HG03045 (cell line): ENCODE measurements at regions not wholly inside any gene's neighbourhood (a gene's known extent, or its start where the extent isn't known, plus 50 kb on each side); places are given as distances from the start of the nearest gene placed in this dataset.

Source experiments
- ATAC-seq: cut with Tn5 transposase; IDR thresholded peaks from one replicate; pipeline ENCODE4 v1.9.1; 2021; ENCODE audit warnings: mild to moderate bottlenecking, moderate library complexity; ENCODE audit not compliant: unreplicated experiment

GRCh38 chr5:60207040-60207439 is 313.5 kb upstream of the PDE4D start:
- ATAC-seq, result no peak

DNA sequence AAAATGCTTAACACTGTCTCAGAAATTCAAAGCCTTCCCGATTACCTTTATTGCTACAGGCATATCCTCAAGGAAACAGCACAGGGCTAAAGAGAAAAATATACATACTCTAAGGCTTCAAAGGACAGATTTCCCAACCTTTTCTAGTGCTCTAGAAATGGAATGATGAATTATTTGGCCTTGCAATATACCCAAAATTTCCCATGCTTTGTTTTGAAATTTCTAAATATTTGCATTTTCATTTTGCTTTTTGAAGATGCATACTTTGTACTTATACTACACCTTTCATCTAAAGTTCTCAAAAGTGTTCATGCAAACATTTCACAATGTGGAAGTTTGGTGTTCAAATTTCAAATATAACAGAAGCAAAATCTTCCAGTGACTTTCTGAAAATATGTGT is 312.7 kb upstream of the PDE4D start:
- ATAC-seq, result no peak

GRCh38 chr5:60205071-60205470 is 311.5 kb upstream of the PDE4D start:
- no peak for ATAC-seq

DNA sequence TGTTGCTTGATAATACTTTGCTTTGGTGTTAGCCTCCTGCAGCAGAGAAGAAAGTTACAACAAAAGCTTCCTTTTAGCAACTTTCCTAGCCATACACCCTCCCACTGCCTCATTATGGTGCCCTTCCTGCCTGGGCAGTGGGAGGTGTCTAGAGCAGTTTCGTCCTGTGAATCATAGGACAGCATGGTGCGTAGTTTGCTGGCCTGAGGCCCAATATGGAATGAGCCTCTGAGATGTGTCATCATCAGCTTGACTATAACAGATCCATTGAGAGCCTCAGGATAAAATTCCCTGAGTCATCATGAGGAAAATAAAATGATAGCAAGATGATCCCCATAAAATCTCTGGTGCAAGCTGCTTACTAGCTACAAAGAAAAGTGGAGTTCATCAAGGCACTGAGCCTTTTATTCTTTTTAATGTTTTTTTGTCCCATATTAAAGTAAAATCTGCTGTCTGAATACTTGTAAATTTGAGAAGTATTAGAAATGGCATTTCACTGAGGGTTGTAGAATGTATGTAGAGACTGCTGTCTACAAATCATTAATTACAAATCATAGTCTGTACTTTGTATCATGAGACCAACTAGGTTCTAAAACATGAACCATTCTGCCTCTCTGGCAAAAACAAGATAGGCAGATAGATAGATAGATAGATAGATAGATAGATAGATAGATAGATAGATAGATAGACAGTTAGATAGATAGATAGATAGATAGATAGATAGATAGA is 303.0 kb upstream of the PDE4D start:
- ATAC-seq, result no peak

DNA sequence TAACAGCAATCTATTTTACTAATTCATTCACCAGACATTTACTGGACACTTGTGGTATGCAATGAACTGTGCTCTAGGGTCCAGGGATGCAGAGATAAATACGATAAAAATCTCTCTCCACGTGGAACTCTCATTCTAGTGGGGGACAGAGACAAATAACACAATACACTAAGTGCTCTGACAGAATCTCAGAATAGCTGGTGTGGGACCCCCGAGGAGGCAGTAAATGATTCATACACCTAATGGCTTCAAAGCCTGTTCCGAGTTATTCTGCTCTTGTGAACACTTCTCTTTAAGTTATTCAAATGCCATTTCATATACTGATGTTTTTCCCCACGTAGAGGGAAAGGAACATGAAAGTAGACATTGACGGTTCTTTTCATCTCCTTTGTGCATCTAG is 302.0 kb upstream of the PDE4D start:
- no peak for ATAC-seq

GRCh38 chr5:60195083-60195482 is 301.6 kb upstream of the PDE4D start:
- ATAC-seq, result no peak

GRCh38 chr5:60185231-60186099 is 291.9 kb upstream of the PDE4D start:
- no peak for ATAC-seq

GRCh38 chr5:60184606-60185005 is 291.1 kb upstream of the PDE4D start:
- ATAC-seq, result no peak

- no peak for ATAC-seq
Observed at GRCh38 chr5:60183881-60184280, 290.4 kb upstream of the PDE4D start.

GRCh38 chr5:60178101-60178500 is 284.6 kb upstream of the PDE4D start:
- ATAC-seq, result no peak

DNA sequence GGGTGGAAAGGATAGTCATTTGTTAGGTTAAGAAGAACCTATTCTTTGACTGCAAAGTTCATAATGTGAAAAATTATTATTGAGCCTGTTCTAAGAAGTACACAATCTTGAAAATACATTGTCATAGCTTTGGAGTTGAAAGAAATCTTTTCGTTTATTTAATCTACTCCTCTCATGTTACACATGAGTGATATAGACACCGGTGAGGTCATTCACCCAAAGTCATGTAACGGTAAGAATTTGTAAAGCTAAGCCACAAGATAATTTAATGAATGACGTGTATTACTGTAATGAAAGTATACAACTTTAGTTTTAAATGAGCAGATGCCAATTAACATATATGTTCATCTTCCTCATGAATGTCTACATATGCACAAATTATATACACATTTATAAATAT is 284.1 kb upstream of the PDE4D start:
- no peak for ATAC-seq

- ATAC-seq, result no peak
Observed at GRCh38 chr5:60173667-60174066, 280.1 kb upstream of the PDE4D start.

DNA sequence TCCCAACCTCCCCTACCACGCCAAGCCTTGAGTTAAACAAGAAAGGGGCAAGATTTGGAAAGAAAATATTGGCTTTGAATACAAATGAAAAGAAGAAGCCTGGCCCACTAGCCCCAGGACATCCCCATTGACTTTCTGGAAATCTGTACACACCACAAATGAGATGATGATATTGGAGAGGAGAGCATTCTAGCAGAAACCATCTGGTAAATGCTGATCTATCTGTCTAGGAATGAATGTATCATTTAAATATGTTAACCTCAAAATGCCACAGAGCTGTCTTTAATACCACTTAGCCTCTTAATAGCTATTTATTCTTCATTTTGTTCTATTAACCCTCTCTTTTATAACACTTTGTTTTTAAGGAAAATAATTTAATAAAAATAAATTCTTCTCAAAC is 270.2 kb upstream of the PDE4D start:
- no peak for ATAC-seq

DNA sequence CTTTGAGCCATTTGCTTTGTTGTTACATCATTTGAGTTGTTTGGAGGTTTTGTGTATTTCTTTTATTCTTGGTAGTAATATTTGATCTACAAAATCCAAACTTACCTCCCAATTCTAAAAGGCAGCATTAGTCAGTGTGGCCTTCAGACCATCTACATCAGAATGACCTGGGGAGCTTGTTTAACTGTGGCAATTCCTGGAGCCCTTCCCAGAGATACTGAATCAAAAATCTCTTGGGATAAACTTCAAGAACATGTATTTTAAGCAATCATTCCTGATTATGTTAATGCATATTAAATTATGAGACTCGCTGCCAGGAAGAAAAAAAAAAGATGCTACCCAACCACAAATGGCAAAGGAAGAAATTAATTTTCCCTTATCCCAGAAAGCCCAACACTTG is 268.9 kb upstream of the PDE4D start:
- ATAC-seq, result no peak

DNA sequence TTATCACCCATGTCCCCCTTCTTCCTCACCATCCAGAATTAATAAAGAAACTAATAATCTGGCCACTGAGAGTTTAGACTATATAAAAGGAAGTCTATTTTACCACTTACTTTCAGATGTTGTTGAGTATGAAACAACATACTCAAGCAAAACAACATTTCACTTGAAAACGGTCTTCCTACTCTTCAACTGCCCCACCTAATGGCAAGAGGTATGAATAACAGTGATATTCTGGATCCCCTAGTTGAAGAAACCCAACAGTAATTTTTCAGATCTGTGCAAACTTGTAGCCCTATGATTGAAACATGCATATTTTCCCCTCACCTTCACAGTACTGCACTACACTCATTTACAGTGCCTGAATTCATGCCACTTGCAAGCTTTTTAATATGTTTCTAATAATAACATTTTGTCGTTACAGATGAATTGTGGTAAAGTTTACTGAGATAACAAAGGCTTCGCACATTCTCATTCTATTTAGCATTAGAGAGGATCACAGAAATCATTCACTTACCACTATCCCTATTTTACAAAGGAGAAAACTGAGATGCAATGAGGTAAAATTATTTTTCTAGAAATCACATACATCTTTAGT is 267.9 kb upstream of the PDE4D start:
- ATAC-seq, result no peak

GRCh38 chr5:60149081-60149480 is 255.6 kb upstream of the PDE4D start:
- ATAC-seq, result no peak

- no peak for ATAC-seq
Observed at GRCh38 chr5:60148366-60148765, 254.8 kb upstream of the PDE4D start.

DNA sequence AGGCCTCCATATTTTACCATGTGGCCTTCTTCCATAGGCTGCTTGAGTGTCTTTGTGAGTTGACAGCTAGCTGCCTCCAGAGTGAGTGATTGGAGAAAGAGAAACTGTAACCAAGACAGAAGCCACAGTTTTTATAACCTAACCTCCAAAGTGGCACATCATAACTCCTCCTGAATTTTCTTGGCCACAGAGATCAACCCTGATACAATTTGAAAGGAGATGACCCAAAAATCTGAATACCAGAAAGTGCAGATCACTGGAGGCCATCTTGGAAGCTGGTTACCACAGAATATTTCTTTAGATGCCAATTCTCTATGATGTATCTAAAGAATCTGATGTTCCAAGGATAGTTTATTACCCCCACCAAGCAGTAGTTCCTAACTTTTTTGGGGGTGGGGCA is 254.3 kb upstream of the PDE4D start:
- ATAC-seq, result no peak

DNA sequence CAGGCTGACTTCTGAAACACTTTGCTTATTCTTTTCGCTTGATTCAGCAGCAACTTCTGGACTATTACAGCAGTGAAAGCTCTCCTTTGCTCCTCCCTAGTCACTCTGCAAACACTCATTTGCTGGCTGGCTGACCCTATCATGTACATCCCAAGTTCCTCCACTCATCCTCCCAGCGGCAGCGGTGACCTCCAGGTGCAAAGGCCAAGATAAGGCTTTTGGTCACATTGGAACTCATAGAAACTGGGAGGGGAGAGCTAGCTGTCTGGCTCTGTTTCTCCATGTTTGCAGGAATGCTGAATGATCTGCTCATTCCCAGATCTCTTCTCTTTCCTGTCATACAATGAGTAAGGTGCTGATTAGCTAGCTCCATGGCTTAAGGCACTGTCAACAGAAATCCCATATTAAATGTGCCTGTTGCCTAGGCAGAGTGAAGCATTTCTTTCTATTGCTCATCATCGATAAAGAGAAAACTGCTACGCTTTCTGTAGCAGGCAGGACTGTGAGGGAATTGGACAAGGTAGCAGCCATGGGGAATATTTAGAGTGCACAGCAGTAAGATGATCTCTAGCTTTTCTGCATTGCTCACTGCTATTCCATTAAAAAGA is 250.5 kb upstream of the PDE4D start:
- no peak for ATAC-seq

GRCh38 chr5:60141119-60141518 is 247.6 kb upstream of the PDE4D start:
- ATAC-seq, result no peak

GRCh38 chr5:60136841-60137240 is 243.3 kb upstream of the PDE4D start:
- ATAC-seq, result no peak

GRCh38 chr5:60131504-60131903 is 238.0 kb upstream of the PDE4D start:
- no peak for ATAC-seq
